ENCODE measurements at regions not wholly inside any gene's neighbourhood (a gene's known extent, or its start where the extent isn't known, plus 50 kb on each side); places are given as distances from the start of the nearest gene placed in this dataset.
"Not testable (repeated sequence)": the region's sequence is repeated elsewhere in the genome, so short reads cannot be mapped to it uniquely, and the experiment has no call there.

DNA sequence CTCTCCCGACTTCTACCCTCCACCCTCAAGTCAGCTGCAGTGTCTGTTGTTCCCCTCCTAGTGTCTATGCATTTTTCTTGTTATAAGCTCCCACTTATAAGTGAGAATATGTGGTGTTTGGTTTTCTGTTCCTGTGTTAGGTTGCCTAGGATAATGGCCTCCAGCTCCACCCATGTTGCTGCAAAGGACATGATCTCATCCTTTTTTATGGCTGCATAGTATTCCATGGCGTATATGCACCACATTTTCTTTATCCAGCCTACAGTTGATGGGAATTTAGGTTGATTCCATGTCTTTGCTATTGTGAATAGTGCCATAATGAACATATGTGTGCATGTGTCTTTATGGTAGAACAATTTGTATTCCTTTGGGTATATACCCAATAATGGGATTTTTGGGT lies 80.7 kb downstream of the SPTSSA start:
- peaks cover 13% of the 10 kb centered on the region for H3K4me1 Mint-ChIP-seq (ENCODE audit: low read depth, unreplicated experiment)
- DNase-seq; H3K4me3 Mint-ChIP-seq (ENCODE audit: low read depth, unreplicated experiment); H3K36me3 Mint-ChIP-seq (ENCODE audit: insufficient read depth, unreplicated experiment); H3K27ac Mint-ChIP-seq (ENCODE audit: unreplicated experiment); CTCF ChIA-PET; BruUV-seq (replicated peaks); intact Hi-C loops (cut with micrococcal nuclease; ENCODE audit: unreplicated experiment); H3K9me3 Mint-ChIP-seq (ENCODE audit: low read depth, unreplicated experiment); H3K27me3 Mint-ChIP-seq (ENCODE audit: unreplicated experiment): not testable (repeated sequence)

GRCh38 chr14:34380471-34380845 lies 81.6 kb downstream of the SPTSSA start:
- no peak overlapping the region for H3K27ac Mint-ChIP-seq (ENCODE audit: unreplicated experiment)
- peaks cover 13% of the 10 kb centered on the region for H3K4me1 Mint-ChIP-seq (ENCODE audit: low read depth, unreplicated experiment)
- intact Hi-C loops (cut with micrococcal nuclease; ENCODE audit: unreplicated experiment), result no loop called here
- H3K4me3 Mint-ChIP-seq (ENCODE audit: low read depth, unreplicated experiment), result no peak overlapping the region
- no peaks in the 10 kb centered on the region for H3K27me3 Mint-ChIP-seq (ENCODE audit: unreplicated experiment)
- CTCF ChIA-PET, result interaction anchor here (1.4 kb wide), 1 partner anchor 15 kb away, joined by 3 read pairs; no protein-coding TSS in a partner anchor
- TF ChIP-seq, protein P1, sequence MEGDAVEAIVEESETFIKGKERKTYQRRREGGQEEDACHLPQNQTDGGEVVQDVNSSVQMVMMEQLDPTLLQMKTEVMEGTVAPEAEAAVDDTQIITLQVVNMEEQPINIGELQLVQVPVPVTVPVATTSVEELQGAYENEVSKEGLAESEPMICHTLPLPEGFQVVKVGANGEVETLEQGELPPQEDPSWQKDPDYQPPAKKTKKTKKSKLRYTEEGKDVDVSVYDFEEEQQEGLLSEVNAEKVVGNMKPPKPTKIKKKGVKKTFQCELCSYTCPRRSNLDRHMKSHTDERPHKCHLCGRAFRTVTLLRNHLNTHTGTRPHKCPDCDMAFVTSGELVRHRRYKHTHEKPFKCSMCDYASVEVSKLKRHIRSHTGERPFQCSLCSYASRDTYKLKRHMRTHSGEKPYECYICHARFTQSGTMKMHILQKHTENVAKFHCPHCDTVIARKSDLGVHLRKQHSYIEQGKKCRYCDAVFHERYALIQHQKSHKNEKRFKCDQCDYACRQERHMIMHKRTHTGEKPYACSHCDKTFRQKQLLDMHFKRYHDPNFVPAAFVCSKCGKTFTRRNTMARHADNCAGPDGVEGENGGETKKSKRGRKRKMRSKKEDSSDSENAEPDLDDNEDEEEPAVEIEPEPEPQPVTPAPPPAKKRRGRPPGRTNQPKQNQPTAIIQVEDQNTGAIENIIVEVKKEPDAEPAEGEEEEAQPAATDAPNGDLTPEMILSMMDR (IDR thresholded peaks at IDR 0.05; ENCODE audit: unreplicated experiment), result no peak
- BruUV-seq (replicated peaks), result no TSS peak
- no peak for DNase-seq
- no peaks in the 10 kb centered on the region for H3K9me3 Mint-ChIP-seq (ENCODE audit: low read depth, unreplicated experiment)
- H3K36me3 Mint-ChIP-seq (ENCODE audit: insufficient read depth, unreplicated experiment), result no peaks in the 10 kb centered on the region

GRCh38 chr14:34379816-34380470 lies 82.1 kb downstream of the SPTSSA start:
- Mint-ChIP-seq H3K4me3 (ENCODE audit: low read depth, unreplicated experiment) (no peak overlapping the region), H3K4me1 (ENCODE audit: low read depth, unreplicated experiment) (peaks cover 13% of the 10 kb centered on the region), H3K36me3 (ENCODE audit: insufficient read depth, unreplicated experiment) (no peaks in the 10 kb centered on the region), H3K27me3 (ENCODE audit: unreplicated experiment) (no peaks in the 10 kb centered on the region), H3K9me3 (ENCODE audit: low read depth, unreplicated experiment) (no peaks in the 10 kb centered on the region), H3K27ac (ENCODE audit: unreplicated experiment) (peak overlapping the region; percentile 60)
- CTCF ChIA-PET, result interaction anchor here (0.6 to 1.4 kb wide), 2 partner anchors 15 to 69 kb away, joined by 3 read pairs; no protein-coding TSS in a partner anchor
- BruUV-seq (replicated peaks), result no TSS peak
- DNase-seq, result no peak
- TF ChIP-seq, protein P1 (IDR thresholded peaks at IDR 0.05; ENCODE audit: unreplicated experiment), result no peak
- intact Hi-C loops (cut with micrococcal nuclease; ENCODE audit: unreplicated experiment), result no loop called here

GRCh38 chr14:34376649-34377267 lies 85.3 kb downstream of the SPTSSA start:
- TF ChIP-seq, protein P1 (IDR thresholded peaks at IDR 0.05; ENCODE audit: unreplicated experiment), result no peak
- no peaks in the 10 kb centered on the region for H3K9me3 Mint-ChIP-seq (ENCODE audit: low read depth, unreplicated experiment)
- peaks cover 26% of the 10 kb centered on the region for H3K4me1 Mint-ChIP-seq (ENCODE audit: low read depth, unreplicated experiment)
- H3K27me3 Mint-ChIP-seq (ENCODE audit: unreplicated experiment), result no peaks in the 10 kb centered on the region
- no peak for DNase-seq
- BruUV-seq (replicated peaks), result no TSS peak
- no peak overlapping the region for H3K27ac Mint-ChIP-seq (ENCODE audit: unreplicated experiment)
- H3K36me3 Mint-ChIP-seq (ENCODE audit: insufficient read depth, unreplicated experiment), result no peaks in the 10 kb centered on the region
- CTCF ChIA-PET, result no interaction called here
- intact Hi-C loops (cut with micrococcal nuclease; ENCODE audit: unreplicated experiment), result no loop called here
- no peak overlapping the region for H3K4me3 Mint-ChIP-seq (ENCODE audit: low read depth, unreplicated experiment)

All from Calu3 (cell line).